H1 (cell line): ENCODE measurements at regions not wholly inside any gene's neighbourhood (a gene's known extent, or its start where the extent isn't known, plus 50 kb on each side); places are given as distances from the start of the nearest gene placed in this dataset.

Experiments
- BCL11A ChIP-seq, 2 experiments: IDR thresholded peaks; one replicate each; pipeline ENCODE4 v1.6.1; 2011; ENCODE audit warnings: low read depth in 2 of 2, low read length in 2 of 2, mild to moderate bottlenecking in 2 of 2
- SP2 ChIP-seq: IDR thresholded peaks from 2 replicates; pipeline ENCODE4 v1.6.1; 2012; ENCODE audit warnings: mild to moderate bottlenecking, low read length, inconsistent platforms

GRCh38 chr10:129391464-129391863, 75.6 kb upstream of the MGMT start (continued):
- no peak for TF ChIP-seq BCL11A (IDR thresholded peaks at IDR 0.05; ENCODE audit: low read depth in 2 of 2, low read length in 2 of 2)
- TF ChIP-seq SP2 = no peak
